ENCODE measurements at regions not wholly inside any gene's neighbourhood (a gene's known extent, or its start where the extent isn't known, plus 50 kb on each side); places are given as distances from the start of the nearest gene placed in this dataset.

GRCh38 chr5:143562935-143563334 lies 159.4 kb upstream of the NR3C1 start (continued):
- peak; percentile 93 for TF ChIP-seq ARID5B (CRISPR knock-in tag; IDR thresholded peaks at IDR 0.05)
- TF ChIP-seq HMG20A (CRISPR knock-in tag; IDR thresholded peaks at IDR 0.05; ENCODE audit: borderline replicate concordance) = peak; percentile 91; the same call in 1 of the 2 replicates
- no peak for TF ChIP-seq SP4 (CRISPR knock-in tag; IDR thresholded peaks at IDR 0.05)
- peak; percentile 82 for TF ChIP-seq FOSL2 (CRISPR knock-in tag; IDR thresholded peaks at IDR 0.05)
- TF ChIP-seq ZNF451 (CRISPR knock-in tag; IDR thresholded peaks at IDR 0.05) = no peak
- TF ChIP-seq ZFY (CRISPR knock-in tag; IDR thresholded peaks at IDR 0.05) = peak; percentile 58; the same call in 1 of the 2 replicates
- TF ChIP-seq ZNF280D (CRISPR knock-in tag; IDR thresholded peaks at IDR 0.05) = no peak
- peak; percentile 42; the same call in 1 of the 2 replicates for TF ChIP-seq HOMEZ (CRISPR knock-in tag; IDR thresholded peaks at IDR 0.05; ENCODE audit: low read depth)
- TF ChIP-seq CEBPG (CRISPR knock-in tag; IDR thresholded peaks at IDR 0.05) = peak; percentile 75
- TF ChIP-seq, protein P1, sequence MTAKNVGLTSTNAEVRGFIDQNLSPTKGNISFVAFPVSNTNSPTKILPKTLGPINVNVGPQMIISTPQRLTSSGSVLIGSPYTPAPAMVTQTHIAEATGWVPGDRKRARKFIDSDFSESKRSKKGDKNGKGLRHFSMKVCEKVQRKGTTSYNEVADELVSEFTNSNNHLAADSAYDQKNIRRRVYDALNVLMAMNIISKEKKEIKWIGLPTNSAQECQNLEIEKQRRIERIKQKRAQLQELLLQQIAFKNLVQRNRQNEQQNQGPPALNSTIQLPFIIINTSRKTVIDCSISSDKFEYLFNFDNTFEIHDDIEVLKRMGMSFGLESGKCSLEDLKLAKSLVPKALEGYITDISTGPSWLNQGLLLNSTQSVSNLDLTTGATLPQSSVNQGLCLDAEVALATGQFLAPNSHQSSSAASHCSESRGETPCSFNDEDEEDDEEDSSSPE (CRISPR knock-in tag; IDR thresholded peaks at IDR 0.05) = no peak
- peak; percentile 57; the same call in 1 of the 2 replicates for TF ChIP-seq HOXA5 (CRISPR knock-in tag; IDR thresholded peaks at IDR 0.05)
- peak; percentile 64 for TF ChIP-seq FOXA3 (CRISPR knock-in tag; IDR thresholded peaks at IDR 0.05)
- no peak for TF ChIP-seq ZNF225 (CRISPR knock-in tag; IDR thresholded peaks at IDR 0.05)
- no peak for TF ChIP-seq NCOA1 (CRISPR knock-in tag; IDR thresholded peaks at IDR 0.05)
- TF ChIP-seq FOXP1 (IDR thresholded peaks at IDR 0.05) = no peak
- TF ChIP-seq FOXP1 (CRISPR knock-in tag; IDR thresholded peaks at IDR 0.05) = no peak
- TF ChIP-seq ZNF609 (CRISPR knock-in tag; IDR thresholded peaks at IDR 0.05; ENCODE audit: borderline replicate concordance) = no peak
- TF ChIP-seq KLF6 (CRISPR knock-in tag; IDR thresholded peaks at IDR 0.05) = peak; percentile 63; the same call in 1 of the 2 replicates

Data from HepG2 (cell line).